ENCODE measurements at regions not wholly inside any gene's neighbourhood (a gene's known extent, or its start where the extent isn't known, plus 50 kb on each side); places are given as distances from the start of the nearest gene placed in this dataset.

DNA sequence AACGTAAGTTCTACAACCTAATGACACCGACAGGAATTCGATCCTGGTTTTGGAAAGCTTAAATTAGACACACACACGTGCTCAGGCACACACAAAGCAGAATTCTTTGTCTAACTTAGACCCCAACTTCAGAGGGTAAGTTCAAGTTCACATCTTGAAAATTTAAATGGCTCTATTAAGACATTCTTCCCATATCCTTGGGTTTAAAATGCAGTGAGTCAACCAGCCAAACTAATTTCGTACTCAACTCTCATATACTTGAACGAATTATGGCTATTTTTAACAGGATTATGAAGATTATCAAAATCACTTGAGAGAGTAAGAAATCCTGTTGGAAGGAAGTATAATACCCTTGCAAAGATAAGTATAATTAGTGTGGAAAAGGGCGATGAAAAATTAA lies 53.2 kb upstream of the ARL4C start:
- TF ChIP-seq, protein P1, sequence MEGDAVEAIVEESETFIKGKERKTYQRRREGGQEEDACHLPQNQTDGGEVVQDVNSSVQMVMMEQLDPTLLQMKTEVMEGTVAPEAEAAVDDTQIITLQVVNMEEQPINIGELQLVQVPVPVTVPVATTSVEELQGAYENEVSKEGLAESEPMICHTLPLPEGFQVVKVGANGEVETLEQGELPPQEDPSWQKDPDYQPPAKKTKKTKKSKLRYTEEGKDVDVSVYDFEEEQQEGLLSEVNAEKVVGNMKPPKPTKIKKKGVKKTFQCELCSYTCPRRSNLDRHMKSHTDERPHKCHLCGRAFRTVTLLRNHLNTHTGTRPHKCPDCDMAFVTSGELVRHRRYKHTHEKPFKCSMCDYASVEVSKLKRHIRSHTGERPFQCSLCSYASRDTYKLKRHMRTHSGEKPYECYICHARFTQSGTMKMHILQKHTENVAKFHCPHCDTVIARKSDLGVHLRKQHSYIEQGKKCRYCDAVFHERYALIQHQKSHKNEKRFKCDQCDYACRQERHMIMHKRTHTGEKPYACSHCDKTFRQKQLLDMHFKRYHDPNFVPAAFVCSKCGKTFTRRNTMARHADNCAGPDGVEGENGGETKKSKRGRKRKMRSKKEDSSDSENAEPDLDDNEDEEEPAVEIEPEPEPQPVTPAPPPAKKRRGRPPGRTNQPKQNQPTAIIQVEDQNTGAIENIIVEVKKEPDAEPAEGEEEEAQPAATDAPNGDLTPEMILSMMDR (IDR thresholded peaks at IDR 0.05; ENCODE audit: unreplicated experiment) = no peak
- Mint-ChIP-seq H3K27me3 (ENCODE audit: unreplicated experiment) (peaks cover 4% of the 10 kb centered on the region), H3K4me3 (ENCODE audit: unreplicated experiment) (no peak overlapping the region), H3K27ac (ENCODE audit: unreplicated experiment) (no peak overlapping the region), H3K36me3 (ENCODE audit: low read depth, unreplicated experiment) (no peaks in the 10 kb centered on the region), H3K4me1 (ENCODE audit: unreplicated experiment) (peaks cover 25% of the 10 kb centered on the region), H3K9me3 (ENCODE audit: unreplicated experiment) (no peaks in the 10 kb centered on the region)
- no peak for DNase-seq (ENCODE audit: low spot score)

DNA sequence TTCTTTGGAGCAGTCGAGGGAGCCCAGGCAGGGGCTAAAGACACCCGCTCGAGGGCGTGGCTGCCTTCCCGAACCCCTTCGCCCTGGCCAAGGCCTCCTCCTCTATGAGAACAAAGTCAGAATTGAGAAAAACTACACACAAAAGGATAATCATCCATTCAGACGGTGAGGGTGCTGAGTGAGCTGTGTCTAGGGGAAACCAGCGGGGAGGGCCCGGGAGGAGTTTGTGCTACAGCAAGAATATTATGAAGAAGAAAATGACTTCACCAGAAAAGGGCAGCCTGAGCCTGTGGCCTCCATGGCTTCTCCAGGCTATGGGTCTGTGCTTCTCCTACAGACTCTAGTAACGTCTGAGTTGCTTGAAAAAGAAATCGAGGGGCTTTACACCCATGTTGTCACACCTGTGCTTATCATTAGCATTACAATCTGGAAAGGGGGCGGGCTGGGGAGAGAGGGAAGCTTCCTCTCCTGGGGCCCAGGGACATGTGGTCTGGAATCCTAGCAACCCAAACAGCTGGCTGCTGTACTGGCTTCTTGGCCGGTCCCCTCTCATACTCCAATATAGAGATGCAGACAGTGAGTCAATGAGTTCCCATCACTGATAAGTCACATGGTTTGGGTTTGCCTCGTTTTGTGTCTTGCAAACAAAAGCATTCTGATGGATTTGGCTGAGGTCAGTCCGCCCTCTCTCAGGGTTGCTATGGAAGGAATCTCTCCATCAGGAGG lies 52.0 kb upstream of the ARL4C start:
- Mint-ChIP-seq H3K4me1 (ENCODE audit: unreplicated experiment) (peaks cover 25% of the 10 kb centered on the region), H3K36me3 (ENCODE audit: low read depth, unreplicated experiment) (no peaks in the 10 kb centered on the region), H3K4me3 (ENCODE audit: unreplicated experiment) (no peak overlapping the region), H3K9me3 (ENCODE audit: unreplicated experiment) (no peaks in the 10 kb centered on the region), H3K27me3 (ENCODE audit: unreplicated experiment) (peaks cover 3% of the 10 kb centered on the region), H3K27ac (ENCODE audit: unreplicated experiment) (no peak overlapping the region)
- TF ChIP-seq, protein P1 (IDR thresholded peaks at IDR 0.05; ENCODE audit: unreplicated experiment) = no peak
- no peak for DNase-seq (ENCODE audit: low spot score)

DNA sequence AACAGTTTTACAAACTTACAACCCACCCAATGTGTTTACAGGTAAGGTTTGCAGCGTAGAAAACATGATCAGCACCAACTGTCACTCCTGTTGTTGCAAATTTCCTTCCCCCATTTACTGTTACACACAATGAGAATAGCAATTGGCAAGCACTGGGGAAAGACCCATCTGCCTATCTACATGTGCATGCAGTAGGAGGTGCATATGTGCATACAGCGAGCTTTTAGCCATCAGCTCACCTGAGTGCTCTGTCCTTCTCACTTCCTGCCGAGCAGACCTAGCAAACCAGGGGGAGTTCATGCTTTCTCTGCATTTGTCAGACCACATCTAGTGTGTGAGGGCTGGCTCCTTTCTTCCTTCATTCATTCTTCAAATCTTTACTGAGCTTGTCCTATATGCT lies 49.9 kb upstream of the ARL4C start:
- H3K9me3 Mint-ChIP-seq (ENCODE audit: unreplicated experiment) = no peaks in the 10 kb centered on the region
- H3K27me3 Mint-ChIP-seq (ENCODE audit: unreplicated experiment) = peaks cover 3% of the 10 kb centered on the region
- H3K4me1 Mint-ChIP-seq (ENCODE audit: unreplicated experiment) = peaks cover 25% of the 10 kb centered on the region
- no peaks in the 10 kb centered on the region for H3K36me3 Mint-ChIP-seq (ENCODE audit: low read depth, unreplicated experiment)
- H3K27ac Mint-ChIP-seq (ENCODE audit: unreplicated experiment) = no peak overlapping the region
- H3K4me3 Mint-ChIP-seq (ENCODE audit: unreplicated experiment) = no peak overlapping the region
- no peak for DNase-seq (ENCODE audit: low spot score)
- TF ChIP-seq, protein P1 (IDR thresholded peaks at IDR 0.05; ENCODE audit: unreplicated experiment) = no peak
